Calu3 (cell line): ENCODE measurements at regions not wholly inside any gene's neighbourhood (a gene's known extent, or its start where the extent isn't known, plus 50 kb on each side); places are given as distances from the start of the nearest gene placed in this dataset.

Source experiments
- BruUV-seq: library from RNA; stranded (reverse); fragments of 400-500 nt; replicated peaks from 2 replicates; lab custom pipeline; 2021; lab: Mats Ljungman, UMichigan
- CTCF ChIA-PET: fragments of 300-600 bp; sonication (Branson Sonifier 250); formaldehyde crosslinking; loops from one replicate; lab custom pipeline; 2022; ENCODE audit warnings: antibody characterized with exemption; lab: Charles Lee
- DNase-seq: peaks from one replicate; pipeline ENCODE4 v3.0.0; 2022
- H3K27ac Mint-ChIP-seq: one replicate; pipeline ENCODE4 v1.8.0; 2022; ENCODE audit warnings: mixed read lengths; ENCODE audit not compliant: unreplicated experiment
- H3K27me3 Mint-ChIP-seq: one replicate; pipeline ENCODE4 v1.8.0; 2022; ENCODE audit warnings: mixed read lengths; ENCODE audit not compliant: unreplicated experiment
- H3K36me3 Mint-ChIP-seq: one replicate; pipeline ENCODE4 v1.8.0; 2022; ENCODE audit warnings: mild to moderate bottlenecking, moderate library complexity, mixed read lengths; ENCODE audit not compliant: insufficient read depth, unreplicated experiment
- H3K4me1 Mint-ChIP-seq: one replicate; pipeline ENCODE4 v1.8.0; 2022; ENCODE audit warnings: mild to moderate bottlenecking, low read depth, mixed read lengths; ENCODE audit not compliant: unreplicated experiment
- H3K4me3 Mint-ChIP-seq: one replicate; pipeline ENCODE4 v1.8.0; 2022; ENCODE audit warnings: mild to moderate bottlenecking, low read depth, moderate library complexity, mixed read lengths; ENCODE audit not compliant: unreplicated experiment
- H3K9me3 Mint-ChIP-seq: one replicate; pipeline ENCODE4 v1.8.0; 2022; ENCODE audit warnings: low read depth, mixed read lengths; ENCODE audit not compliant: unreplicated experiment
- CTCF ChIP-seq: fragments of 200-600 bp; IDR thresholded peaks from one replicate; pipeline ENCODE4 v1.8.0; 2022; ENCODE audit warnings: antibody characterized with exemption; ENCODE audit not compliant: unreplicated experiment
- intact Hi-C: fragments of 100-400 bp; cut with micrococcal nuclease; formaldehyde crosslinking; loops from one replicate; pipeline ENCODE4 v1.10.0; 2022; ENCODE audit not compliant: unreplicated experiment

GRCh38 chr13:89790696-89791095 is 1556.8 kb upstream of the MIR17HG start:
- BruUV-seq, result no TSS peak
- intact Hi-C loops, result no loop called here
- Mint-ChIP-seq H3K9me3 (no peaks in the 10 kb centered on the region), H3K4me1 (no peaks in the 10 kb centered on the region), H3K27ac (no peak overlapping the region), H3K36me3 (no peaks in the 10 kb centered on the region), H3K4me3 (no peak overlapping the region), H3K27me3 (no peaks in the 10 kb centered on the region)
- no peak for TF ChIP-seq CTCF
- CTCF ChIA-PET, result no interaction called here
- no peak for DNase-seq

- no peak overlapping the region for H3K27ac Mint-ChIP-seq
- intact Hi-C loops, result no loop called here
- DNase-seq, result no peak
- H3K27me3 Mint-ChIP-seq, result no peaks in the 10 kb centered on the region
- H3K9me3 Mint-ChIP-seq, result no peaks in the 10 kb centered on the region
- no peak for TF ChIP-seq CTCF
- no peak overlapping the region for H3K4me3 Mint-ChIP-seq
- no peaks in the 10 kb centered on the region for H3K4me1 Mint-ChIP-seq
- no TSS peak for BruUV-seq
- H3K36me3 Mint-ChIP-seq, result no peaks in the 10 kb centered on the region
- CTCF ChIA-PET, result no interaction called here
Measured at GRCh38 chr13:89791971-89792630, 1555.4 kb upstream of the MIR17HG start.

GRCh38 chr13:89796196-89796595 is 1551.3 kb upstream of the MIR17HG start:
- no peak for TF ChIP-seq CTCF
- Mint-ChIP-seq H3K36me3 (no peaks in the 10 kb centered on the region), H3K27ac (no peak overlapping the region), H3K4me3 (no peak overlapping the region), H3K9me3 (no peaks in the 10 kb centered on the region), H3K4me1 (no peaks in the 10 kb centered on the region), H3K27me3 (no peaks in the 10 kb centered on the region)
- DNase-seq, result no peak
- CTCF ChIA-PET, result no interaction called here
- no TSS peak for BruUV-seq
- intact Hi-C loops, result no loop called here

- no peaks in the 10 kb centered on the region for H3K27me3 Mint-ChIP-seq
- H3K4me3 Mint-ChIP-seq, result no peak overlapping the region
- TF ChIP-seq CTCF, result no peak
- intact Hi-C loops, result no loop called here
- DNase-seq, result no peak
- no peaks in the 10 kb centered on the region for H3K9me3 Mint-ChIP-seq
- no TSS peak for BruUV-seq
- CTCF ChIA-PET, result no interaction called here
- H3K27ac Mint-ChIP-seq, result no peak overlapping the region
- H3K36me3 Mint-ChIP-seq, result no peaks in the 10 kb centered on the region
- no peaks in the 10 kb centered on the region for H3K4me1 Mint-ChIP-seq
Measured at GRCh38 chr13:89803839-89804238, 1543.6 kb upstream of the MIR17HG start.
